ENCODE measurements at regions not wholly inside any gene's neighbourhood (a gene's known extent, or its start where the extent isn't known, plus 50 kb on each side); places are given as distances from the start of the nearest gene placed in this dataset.

- TF ChIP-seq ZSCAN18 (tag by site-specific recombination; IDR thresholded peaks at IDR 0.05) (no peak), ZNF16 (tag by site-specific recombination; IDR thresholded peaks at IDR 0.05; ENCODE audit: low read depth) (no peak), ZNF362 (tag by site-specific recombination; IDR thresholded peaks at IDR 0.05) (no peak), ZNF24 (tag by site-specific recombination; IDR thresholded peaks at IDR 0.05) (no peak)
- TF ChIP-seq, protein P1, sequence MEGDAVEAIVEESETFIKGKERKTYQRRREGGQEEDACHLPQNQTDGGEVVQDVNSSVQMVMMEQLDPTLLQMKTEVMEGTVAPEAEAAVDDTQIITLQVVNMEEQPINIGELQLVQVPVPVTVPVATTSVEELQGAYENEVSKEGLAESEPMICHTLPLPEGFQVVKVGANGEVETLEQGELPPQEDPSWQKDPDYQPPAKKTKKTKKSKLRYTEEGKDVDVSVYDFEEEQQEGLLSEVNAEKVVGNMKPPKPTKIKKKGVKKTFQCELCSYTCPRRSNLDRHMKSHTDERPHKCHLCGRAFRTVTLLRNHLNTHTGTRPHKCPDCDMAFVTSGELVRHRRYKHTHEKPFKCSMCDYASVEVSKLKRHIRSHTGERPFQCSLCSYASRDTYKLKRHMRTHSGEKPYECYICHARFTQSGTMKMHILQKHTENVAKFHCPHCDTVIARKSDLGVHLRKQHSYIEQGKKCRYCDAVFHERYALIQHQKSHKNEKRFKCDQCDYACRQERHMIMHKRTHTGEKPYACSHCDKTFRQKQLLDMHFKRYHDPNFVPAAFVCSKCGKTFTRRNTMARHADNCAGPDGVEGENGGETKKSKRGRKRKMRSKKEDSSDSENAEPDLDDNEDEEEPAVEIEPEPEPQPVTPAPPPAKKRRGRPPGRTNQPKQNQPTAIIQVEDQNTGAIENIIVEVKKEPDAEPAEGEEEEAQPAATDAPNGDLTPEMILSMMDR (tag by site-specific recombination; IDR thresholded peaks at IDR 0.05): no peak
Measured at GRCh38 chr3:159029306-159030026, 227.6 kb downstream of the MFSD1 start.

Data from HEK293 (cell line).